ENCODE measurements at regions not wholly inside any gene's neighbourhood (a gene's known extent, or its start where the extent isn't known, plus 50 kb on each side); places are given as distances from the start of the nearest gene placed in this dataset.

- TF ChIP-seq ZBTB4 (CRISPR knock-in tag; IDR thresholded peaks at IDR 0.05): no peak
- TF ChIP-seq NKRF (conservative IDR thresholded peaks at IDR 0.05): no peak
- TF ChIP-seq IKZF1 (conservative IDR thresholded peaks at IDR 0.05): no peak
- TF ChIP-seq POLR2A (IDR thresholded peaks at IDR 0.05; ENCODE audit: low read depth, low read length): no peak
- no peak for TF ChIP-seq JUNB (IDR thresholded peaks at IDR 0.05)
These were observed 353.4 kb downstream of the TLE1 start (continued) for GRCh38 chr9:81335879-81336421.

GRCh38 chr9:81321551-81321950 is 367.8 kb downstream of the TLE1 start:
- Histone ChIP-seq H3K36me3 (ENCODE audit: control insufficient read depth in 2 of 2, insufficient read depth in 2 of 2, low read length in 1 of 2) (no peaks in the 10 kb centered on the region), H3K79me2 (ENCODE audit: control insufficient read depth, insufficient read depth, low read length) (no peaks in the 10 kb centered on the region), H3K27ac (ENCODE audit: control insufficient read depth, insufficient read depth) (no peak overlapping the region), H3K4me2 (ENCODE audit: control insufficient read depth, insufficient read depth) (no peak overlapping the region), H3K9me3 (replicated peaks; ENCODE audit: control insufficient read depth, insufficient read depth, low read length) (no peaks in the 10 kb centered on the region), H3K9ac (ENCODE audit: control insufficient read depth, insufficient read depth, low read length) (no peak overlapping the region), H3K27me3 (replicated peaks in 1 of 2; ENCODE audit: control insufficient read depth in 2 of 2, insufficient read depth in 2 of 2, low read length in 1 of 2) (no peaks in the 10 kb centered on the region), H4K20me1 (ENCODE audit: control insufficient read depth, insufficient read depth) (no peaks in the 10 kb centered on the region), H3K4me1 (ENCODE audit: control insufficient read depth, insufficient read depth, low read length) (no peaks in the 10 kb centered on the region), H3K4me3 (no peak overlapping the region), H2AFZ (ENCODE audit: control insufficient read depth, low read depth, low read length) (no peak overlapping the region)
- no peak for DNase-seq (ENCODE audit: low read depth, low spot score)
- WGBS (ENCODE audit: insufficient coverage, insufficient replicate concordance, low lambda C conversion rate, missing lambda C conversion rate): 28% methylated on average over 3 of the region's 3 CpGs
- intact Hi-C loops (cut with micrococcal nuclease; ENCODE audit: unreplicated experiment): no loop called here
- no TSS peak for BruUV-seq (replicated peaks)
- SMC1A ChIA-PET (ENCODE audit: uncharacterized antibody, unreplicated experiment): interaction anchor here (0.6 kb wide), 1 partner anchor 124 kb away, joined by 3 read pairs; no protein-coding TSS in a partner anchor
- RAD21 ChIA-PET (ENCODE audit: unreplicated experiment): no interaction called here
- in situ Hi-C loops (cut with MboI): no loop called here
- no peak for ATAC-seq
- POLR2A ChIA-PET: no interaction called here
- FAIRE-seq: no peak
- CTCF ChIA-PET: no interaction called here
- TF ChIP-seq RFX5 (IDR thresholded peaks at IDR 0.05; ENCODE audit: low read depth, low read length) (no peak), CBX3 (IDR thresholded peaks at IDR 0.05; ENCODE audit: borderline replicate concordance, low read depth) (no peak), NFXL1 (IDR thresholded peaks at IDR 0.05; ENCODE audit: borderline replicate concordance) (no peak), RAD21 (IDR thresholded peaks at IDR 0.05; ENCODE audit: insufficient read depth, low read depth, low read length) (no peak), HDAC2 (IDR thresholded peaks at IDR 0.05) (no peak), RB1 (IDR thresholded peaks at IDR 0.05; ENCODE audit: borderline replicate concordance) (no peak), E2F8 (IDR thresholded peaks at IDR 0.05; ENCODE audit: low read depth, partially characterized antibody) (no peak), GATAD2B (conservative IDR thresholded peaks at IDR 0.05; ENCODE audit: low read depth) (no peak), KDM1A (IDR thresholded peaks at IDR 0.05; ENCODE audit: borderline replicate concordance) (no peak), USF2 (IDR thresholded peaks at IDR 0.05; ENCODE audit: borderline replicate concordance, low read depth, low read length) (no peak)

All from GM12878 (cell line).